Keratinocyte (primary cell): ENCODE measurements at regions not wholly inside any gene's neighbourhood (a gene's known extent, or its start where the extent isn't known, plus 50 kb on each side); places are given as distances from the start of the nearest gene placed in this dataset.

ENCODE experiments used
- EZH2 ChIP-seq: IDR thresholded peaks from one replicate; pipeline ENCODE4 v1.6.1; 2012; ENCODE audit warnings: inconsistent platforms, mild to moderate bottlenecking, low read length, moderate library complexity
- TF ChIP-seq, protein P1 (sequence below), 3 experiments: IDR thresholded peaks in 1 of 3; conservative IDR thresholded peaks in 1 of 3; optimal IDR thresholded peaks in 1 of 3; 2 replicates in 2 of 3; 3 replicates in 1 of 3; pipeline versions ENCODE3 to v1.5.1; 2011; ENCODE audit warnings: low read length in 3 of 3, mild to moderate bottlenecking in 3 of 3, moderate library complexity in 2 of 3, control low read depth in 1 of 3, inconsistent platforms in 1 of 3; ENCODE audit not compliant: insufficient read depth in 2 of 3; ENCODE audit errors: extremely low read depth in 1 of 3

DNA sequence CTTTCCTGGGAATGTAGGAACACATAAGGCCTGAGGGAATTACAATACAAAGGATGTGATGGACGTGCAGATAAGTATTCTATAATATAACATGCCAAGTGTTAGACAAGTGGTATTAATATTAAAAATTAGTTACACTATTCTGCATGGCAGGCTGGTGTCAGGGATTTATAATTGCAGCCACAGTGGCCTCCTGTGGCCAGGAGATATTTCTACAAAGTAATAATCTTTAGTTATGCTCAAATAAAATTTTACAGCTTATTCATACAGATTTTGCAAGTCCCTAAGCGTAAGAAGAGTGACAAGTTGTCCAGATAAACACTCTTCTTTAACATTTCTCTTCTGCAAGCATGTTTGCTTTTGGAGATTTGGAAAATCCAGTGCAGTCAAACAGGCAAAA lies 90.4 kb upstream of the CBLN2 start:
- TF ChIP-seq, protein P1, sequence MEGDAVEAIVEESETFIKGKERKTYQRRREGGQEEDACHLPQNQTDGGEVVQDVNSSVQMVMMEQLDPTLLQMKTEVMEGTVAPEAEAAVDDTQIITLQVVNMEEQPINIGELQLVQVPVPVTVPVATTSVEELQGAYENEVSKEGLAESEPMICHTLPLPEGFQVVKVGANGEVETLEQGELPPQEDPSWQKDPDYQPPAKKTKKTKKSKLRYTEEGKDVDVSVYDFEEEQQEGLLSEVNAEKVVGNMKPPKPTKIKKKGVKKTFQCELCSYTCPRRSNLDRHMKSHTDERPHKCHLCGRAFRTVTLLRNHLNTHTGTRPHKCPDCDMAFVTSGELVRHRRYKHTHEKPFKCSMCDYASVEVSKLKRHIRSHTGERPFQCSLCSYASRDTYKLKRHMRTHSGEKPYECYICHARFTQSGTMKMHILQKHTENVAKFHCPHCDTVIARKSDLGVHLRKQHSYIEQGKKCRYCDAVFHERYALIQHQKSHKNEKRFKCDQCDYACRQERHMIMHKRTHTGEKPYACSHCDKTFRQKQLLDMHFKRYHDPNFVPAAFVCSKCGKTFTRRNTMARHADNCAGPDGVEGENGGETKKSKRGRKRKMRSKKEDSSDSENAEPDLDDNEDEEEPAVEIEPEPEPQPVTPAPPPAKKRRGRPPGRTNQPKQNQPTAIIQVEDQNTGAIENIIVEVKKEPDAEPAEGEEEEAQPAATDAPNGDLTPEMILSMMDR (optimal IDR thresholded peaks at IDR 0.05 in 1 of 3, IDR thresholded peaks at IDR 0.05 in 1 of 3, conservative IDR thresholded peaks at IDR 0.05 in 1 of 3; ENCODE audit: extremely low read depth in 1 of 3, insufficient read depth in 2 of 3, low read length in 3 of 3): no peak
- no peak for TF ChIP-seq EZH2
